Naive B cell (primary cell): ENCODE measurements at regions not wholly inside any gene's neighbourhood (a gene's known extent, or its start where the extent isn't known, plus 50 kb on each side); places are given as distances from the start of the nearest gene placed in this dataset.
A peak's percentile ranks its signal among the peaks of the same experiment; 100 is the strongest.

ENCODE experiments used
- ATAC-seq, 2 donors: fragments of 150-1000 bp; cut with Tn5 transposase; 2 replicates each; pipeline ENCODE4 v1.10.0; 2021; ENCODE audit warnings: low read depth in 2 of 2, mild to moderate bottlenecking in 2 of 2, moderate library complexity in 2 of 2
- DNase-seq: peaks from one replicate; pipeline ENCODE4 v3.0.0; 2022
- H3K27ac Mint-ChIP-seq, 6 donors: one replicate each; pipeline ENCODE4 v1.8.0; 2020 to 2022; ENCODE audit warnings: mild to moderate bottlenecking in 6 of 6, mixed read lengths in 6 of 6, moderate library complexity in 5 of 6, inconsistent platforms in 2 of 6
- H3K27me3 Mint-ChIP-seq, 3 donors: one replicate each; pipeline ENCODE4 v1.8.0; 2021 to 2022; ENCODE audit warnings: mixed read lengths in 3 of 3, mild to moderate bottlenecking in 1 of 3
- H3K36me3 Mint-ChIP-seq, 2 donors: one replicate each; pipeline ENCODE4 v1.8.0; 2020 to 2022; ENCODE audit warnings: mixed read lengths in 2 of 2, inconsistent platforms in 1 of 2, mild to moderate bottlenecking in 1 of 2
- H3K4me1 Mint-ChIP-seq, 3 donors: one replicate each; pipeline ENCODE4 v1.8.0; 2020 to 2022; ENCODE audit warnings: mixed read lengths in 3 of 3, inconsistent platforms in 1 of 3, mild to moderate bottlenecking in 1 of 3, moderate library complexity in 1 of 3
- H3K4me3 Mint-ChIP-seq, 8 donors: one replicate each; pipeline ENCODE4 v1.8.0; 2020 to 2022; ENCODE audit warnings: mild to moderate bottlenecking in 8 of 8, mixed read lengths in 8 of 8, moderate library complexity in 8 of 8, inconsistent platforms in 2 of 8
- H3K9me3 Mint-ChIP-seq, 7 donors: one replicate each; pipeline ENCODE4 v1.8.0; 2020 to 2022; ENCODE audit warnings: mixed read lengths in 7 of 7, mild to moderate bottlenecking in 5 of 7, inconsistent platforms in 2 of 7, moderate library complexity in 1 of 7

GRCh38 chr13:30848332-30849027 is 57.6 kb upstream of the MEDAG start:
- ATAC-seq (no peak), DNase-seq (no peak)
- Mint-ChIP-seq H3K27me3 (peaks cover 5 to 13% (median 5%) of the 10 kb centered on the region in 3 donors), H3K4me1 (peaks cover 0 to 9% (median 4%) of the 10 kb centered on the region in 3 donors), H3K36me3 (no peaks in the 10 kb centered on the region), H3K9me3 (peaks cover 0 to 5% (median 0%) of the 10 kb centered on the region in 7 donors), H3K4me3 (no peak overlapping the region), H3K27ac (peak overlapping the region in 1 of 6 donors; percentile 86)

GRCh38 chr13:30849611-30850010 is 56.5 kb upstream of the MEDAG start:
- Mint-ChIP-seq H3K9me3 (peaks cover 0 to 5% (median 0%) of the 10 kb centered on the region in 7 donors), H3K36me3 (no peaks in the 10 kb centered on the region), H3K4me3 (no peak overlapping the region), H3K4me1 (peaks cover 0 to 9% (median 4%) of the 10 kb centered on the region in 3 donors), H3K27ac (peak overlapping the region in 1 of 6 donors; percentile 2), H3K27me3 (peaks cover 5 to 13% (median 5%) of the 10 kb centered on the region in 3 donors)
- DNase-seq: no peak
- no peak for ATAC-seq

- ATAC-seq: no peak
- Mint-ChIP-seq H3K27ac (no peak overlapping the region), H3K9me3 (peaks cover 0 to 5% (median 0%) of the 10 kb centered on the region in 7 donors), H3K27me3 (peaks cover 5 to 13% (median 5%) of the 10 kb centered on the region in 3 donors), H3K4me3 (no peak overlapping the region), H3K36me3 (no peaks in the 10 kb centered on the region), H3K4me1 (peaks cover 0 to 8% (median 4%) of the 10 kb centered on the region in 3 donors)
- no peak for DNase-seq
Measured at GRCh38 chr13:30850204-30850866, 55.7 kb upstream of the MEDAG start.

GRCh38 chr13:30850867-30851211 is 55.2 kb upstream of the MEDAG start:
- peaks cover 0 to 5% (median 0%) of the 10 kb centered on the region in 3 donors for H3K4me1 Mint-ChIP-seq
- ATAC-seq: no peak
- H3K27ac Mint-ChIP-seq: no peak overlapping the region
- peaks cover 5 to 13% (median 5%) of the 10 kb centered on the region in 3 donors for H3K27me3 Mint-ChIP-seq
- peaks cover 0 to 5% (median 0%) of the 10 kb centered on the region in 7 donors for H3K9me3 Mint-ChIP-seq
- H3K4me3 Mint-ChIP-seq: no peak overlapping the region
- DNase-seq: no peak
- H3K36me3 Mint-ChIP-seq: no peaks in the 10 kb centered on the region

- ATAC-seq (peak; percentile 41 to 50), DNase-seq (no peak)
- Mint-ChIP-seq H3K27ac (no peak overlapping the region), H3K27me3 (peaks cover 5 to 13% (median 5%) of the 10 kb centered on the region in 3 donors), H3K4me3 (no peak overlapping the region), H3K9me3 (peaks cover 0 to 5% (median 0%) of the 10 kb centered on the region in 7 donors), H3K36me3 (no peaks in the 10 kb centered on the region), H3K4me1 (peaks cover 0 to 5% (median 0%) of the 10 kb centered on the region in 3 donors)
Measured at GRCh38 chr13:30851697-30852096, 54.4 kb upstream of the MEDAG start.

- DNase-seq (no peak), ATAC-seq (no peak)
- Mint-ChIP-seq H3K36me3 (peaks cover 0 to 6% of the 10 kb centered on the region in 2 donors), H3K27me3 (peaks cover under 1 to 7% (median 4%) of the 10 kb centered on the region in 3 donors), H3K9me3 (peaks cover 0 to 12% (median 3%) of the 10 kb centered on the region in 7 donors), H3K4me3 (no peak overlapping the region), H3K4me1 (peaks cover 0 to 5% (median 0%) of the 10 kb centered on the region in 3 donors), H3K27ac (no peak overlapping the region)
Measured at GRCh38 chr13:30855569-30855968, 50.5 kb upstream of the MEDAG start.

- Mint-ChIP-seq H3K4me1 (peaks cover 0 to 5% (median 0%) of the 10 kb centered on the region in 3 donors), H3K36me3 (peaks cover 0 to 6% of the 10 kb centered on the region in 2 donors), H3K9me3 (peaks cover 0 to 12% (median 3%) of the 10 kb centered on the region in 7 donors), H3K27me3 (peaks cover 0 to 7% (median 4%) of the 10 kb centered on the region in 3 donors), H3K4me3 (no peak overlapping the region), H3K27ac (no peak overlapping the region)
- no peak for DNase-seq
- no peak for ATAC-seq
Measured at GRCh38 chr13:30856005-30856790, 49.9 kb upstream of the MEDAG start.
